IMR-90 (cell line): ENCODE measurements at regions not wholly inside any gene's neighbourhood (a gene's known extent, or its start where the extent isn't known, plus 50 kb on each side); places are given as distances from the start of the nearest gene placed in this dataset.

ENCODE experiments used
- ATAC-seq: fragments of 200-7000 bp; cut with Tn5 transposase; 2 replicates; pipeline ENCODE4 v1.9.1; 2020; ENCODE audit warnings: low read depth, mild to moderate bottlenecking, moderate library complexity
- BruUV-seq: library from RNA; stranded (reverse); fragments of 400-500 nt; replicated peaks from 2 replicates; lab custom pipeline; 2021; lab: Mats Ljungman, UMichigan
- CTCF ChIA-PET: fragments of 300-600 bp; formaldehyde crosslinking; extraction: SDS; loops from one replicate; lab custom pipeline; 2021; ENCODE audit warnings: antibody characterized with exemption; lab: Yijun Ruan, JAX
- POLR2A ChIA-PET: fragments of 300-600 bp; sonication (Branson Sonifier 250); formaldehyde crosslinking; loops from one replicate; lab custom pipeline; 2022; ENCODE audit warnings: antibody characterized with exemption; ENCODE audit not compliant: unreplicated experiment; lab: Charles Lee
- DNase-seq: peaks from one replicate; pipeline ENCODE4 v3.0.0; 2013
- H2AFZ ChIP-seq: replicated peaks from 2 replicates; pipeline ENCODE3; 2013; ENCODE audit warnings: low read length, mild to moderate bottlenecking; ENCODE audit not compliant: poor library complexity
- H2AK5ac ChIP-seq: 2 replicates; pipeline ENCODE4 v1.6.1; 2013; ENCODE audit warnings: low read depth, low read length, inconsistent platforms
- H2AK9ac ChIP-seq: replicated peaks from 2 replicates; pipeline ENCODE3; 2013; ENCODE audit warnings: mild to moderate bottlenecking, low read depth, low read length, moderate library complexity; ENCODE audit not compliant: poor library complexity
- H2BK120ac ChIP-seq: 2 replicates; pipeline ENCODE4 v1.6.1; 2013; ENCODE audit warnings: low read depth, low read length, inconsistent platforms
- H2BK15ac ChIP-seq: 3 replicates; pipeline ENCODE4 v1.6.1; 2013; ENCODE audit warnings: low read depth, low read length, inconsistent platforms
- H2BK20ac ChIP-seq: 2 replicates; pipeline ENCODE4 v1.6.1; 2013; ENCODE audit warnings: low read depth, mild to moderate bottlenecking, inconsistent platforms, low read length, moderate library complexity
- H2BK5ac ChIP-seq: 2 replicates; pipeline ENCODE4 v1.6.1; 2013; ENCODE audit warnings: mild to moderate bottlenecking, low read depth, low read length, inconsistent platforms; ENCODE audit not compliant: poor library complexity, severe bottlenecking
- H3K14ac ChIP-seq: replicated peaks from 2 replicates; pipeline ENCODE4 v1.6.1; 2013; ENCODE audit warnings: low read depth, low read length, inconsistent platforms
- H3K18ac ChIP-seq: 2 replicates; pipeline ENCODE4 v1.6.1; 2013; ENCODE audit warnings: low read depth, low read length, control low read depth
- H3K23ac ChIP-seq: 2 replicates; pipeline ENCODE4 v1.6.1; 2013; ENCODE audit warnings: low read depth, low read length, inconsistent platforms
- H3K27ac ChIP-seq: 2 replicates; pipeline ENCODE4 v1.5.1; 2013; ENCODE audit warnings: mild to moderate bottlenecking, control low read depth, low read length; ENCODE audit not compliant: insufficient read depth
- H3K27me3 ChIP-seq: 2 replicates; pipeline ENCODE4 v1.6.1; 2013; ENCODE audit warnings: low read length; ENCODE audit not compliant: control insufficient read depth, insufficient read depth
- H3K36me3 ChIP-seq: 2 replicates; pipeline ENCODE4 v1.6.1; 2013; ENCODE audit warnings: low read length, mixed read lengths; ENCODE audit not compliant: control insufficient read depth, insufficient read depth
- H3K4ac ChIP-seq: 2 replicates; pipeline ENCODE4 v1.6.1; 2013; ENCODE audit warnings: low read depth, low read length, inconsistent platforms
- H3K4me1 ChIP-seq: 2 replicates; pipeline ENCODE4 v1.6.1; 2013; ENCODE audit warnings: low read length, mixed read lengths; ENCODE audit not compliant: control insufficient read depth, insufficient read depth
- H3K4me2 ChIP-seq: 2 replicates; pipeline ENCODE4 v1.6.1; 2013; ENCODE audit warnings: low read depth, mild to moderate bottlenecking, control low read depth, low read length, moderate library complexity
- H3K4me3 ChIP-seq: 2 replicates; pipeline ENCODE4 v1.5.1; 2013; ENCODE audit warnings: low read depth, mild to moderate bottlenecking, control low read depth, low read length, moderate library complexity; ENCODE audit not compliant: insufficient read depth
- H3K56ac ChIP-seq: 2 replicates; pipeline ENCODE4 v1.6.1; 2013; ENCODE audit warnings: low read length, inconsistent platforms; ENCODE audit not compliant: insufficient read depth; ENCODE audit errors: extremely low read depth
- H3K79me1 ChIP-seq, 2 experiments: 2 replicates each; pipeline ENCODE4 v1.6.1; 2013; ENCODE audit warnings: low read length in 2 of 2, inconsistent platforms in 1 of 2, low read depth in 1 of 2
- H3K9ac ChIP-seq: 2 replicates; pipeline ENCODE4 v1.6.1; 2013; ENCODE audit warnings: low read depth, low read length, control low read depth
- H3K9me1 ChIP-seq: 2 replicates; pipeline ENCODE4 v1.6.1; 2013; ENCODE audit warnings: low read length, inconsistent platforms; ENCODE audit not compliant: insufficient read depth
- H3K9me3 ChIP-seq: 2 replicates; pipeline ENCODE4 v1.6.1; 2013; ENCODE audit warnings: low read length; ENCODE audit not compliant: control insufficient read depth, insufficient read depth
- H4K20me1 ChIP-seq: 2 replicates; pipeline ENCODE4 v1.6.1; 2013; ENCODE audit warnings: low read length, inconsistent platforms; ENCODE audit not compliant: insufficient read depth
- H4K5ac ChIP-seq: 2 replicates; pipeline ENCODE4 v1.6.1; 2013; ENCODE audit warnings: mild to moderate bottlenecking, low read depth, low read length, control low read depth
- H4K8ac ChIP-seq, 2 experiments: 2 replicates each; pipeline ENCODE4 v1.6.1; 2013; ENCODE audit warnings: low read depth in 2 of 2, low read length in 2 of 2, control low read depth in 1 of 2, inconsistent platforms in 1 of 2
- H4K91ac ChIP-seq: 2 replicates; pipeline ENCODE4 v1.6.1; 2013; ENCODE audit warnings: low read depth, low read length, inconsistent platforms; ENCODE audit not compliant: insufficient read depth
- CHD1 ChIP-seq: IDR thresholded peaks from 2 replicates; pipeline ENCODE4 v1.6.1; 2012; ENCODE audit warnings: low read depth, low read length, improper control_type of control experiment
- NFE2L2 ChIP-seq: fragments of 150-350 bp; IDR thresholded peaks from 2 replicates; pipeline ENCODE4 v1.6.1; 2016; ENCODE audit warnings: low read depth, mild to moderate bottlenecking, low read length
- RAD21 ChIP-seq: IDR thresholded peaks from 2 replicates; pipeline ENCODE4 v1.6.1; 2012; ENCODE audit warnings: low read length, improper control_type of control experiment
- RCOR1 ChIP-seq: IDR thresholded peaks from 2 replicates; pipeline ENCODE4 v1.6.1; 2012; ENCODE audit warnings: mild to moderate bottlenecking, low read length, improper control_type of control experiment; ENCODE audit not compliant: insufficient replicate concordance
- USF2 ChIP-seq: fragments of 150-350 bp; IDR thresholded peaks from 2 replicates; pipeline ENCODE4 v1.6.1; 2017; ENCODE audit warnings: mild to moderate bottlenecking, antibody characterized with exemption, low read length, low read depth
- WGBS, 2 experiments: methylation state at CpG; one replicate each; pipeline versions ENCODE4 v1.1.5 to v1.1.7; 2013; ENCODE audit warnings: missing lambda C conversion rate in 2 of 2; ENCODE audit not compliant: insufficient read length in 1 of 2; ENCODE audit errors: extremely low coverage in 2 of 2; 5-methylcytosine and 5-hydroxymethylcytosine counted together
- dilution Hi-C: fragments of 300-500 bp; cut with HindIII; formaldehyde crosslinking; loops from one replicate; pipeline ENCODE4 v1.14.3; 2018; ENCODE audit warnings: low sequenced_read_pairs; ENCODE audit not compliant: unreplicated experiment
- in situ Hi-C: fragments of 300-500 bp; cut with MboI; formaldehyde crosslinking; loops from 3 replicates; pipeline ENCODE4 v1.14.3; 2019; ENCODE audit warnings: low sequenced_read_pairs, inconsistent platforms, mixed read lengths
- intact Hi-C: fragments of 100-400 bp; cut with micrococcal nuclease; formaldehyde crosslinking; loops from 2 replicates; pipeline ENCODE4 v1.10.0; 2022

DNA sequence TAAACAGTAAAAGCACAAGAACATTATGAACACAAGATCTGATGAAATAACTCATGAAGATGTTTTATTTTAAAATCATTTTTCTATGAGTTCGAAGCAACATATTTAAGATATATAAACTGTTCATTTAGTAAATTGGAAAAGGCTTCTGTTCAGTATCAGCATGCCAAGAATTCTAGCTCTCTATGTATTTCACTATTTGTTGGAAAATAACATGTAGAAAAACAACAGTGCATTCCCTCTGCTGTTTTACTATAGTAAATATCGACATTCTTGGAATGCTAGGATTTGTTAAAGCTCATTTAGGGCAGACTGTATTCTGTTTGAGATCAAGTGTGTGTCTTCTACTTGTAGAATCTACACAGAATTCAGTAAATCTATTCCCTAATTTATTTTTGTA lies 750.2 kb downstream of the CCDC85A start:
- intact Hi-C loops (no loop called here), in situ Hi-C loops (no loop called here), dilution Hi-C loops (no loop called here)
- Histone ChIP-seq H2BK15ac (no peak overlapping the region), H3K14ac (no peak overlapping the region), H4K5ac (no peak overlapping the region), H3K4ac (no peak overlapping the region), H3K9ac (no peak overlapping the region), H3K18ac (no peak overlapping the region), H4K91ac (no peak overlapping the region), H2BK120ac (no peak overlapping the region), H3K4me3 (no peak overlapping the region), H4K8ac (no peak overlapping the region), H3K4me2 (no peak overlapping the region), H3K27me3 (no peaks in the 10 kb centered on the region), H2AK9ac (no peak overlapping the region), H2AFZ (no peak overlapping the region), H3K4me1 (no peaks in the 10 kb centered on the region), H2BK20ac (no peak overlapping the region), H3K56ac (no peak overlapping the region), H3K27ac (no peak overlapping the region), H3K9me3 (peaks cover 9% of the 10 kb centered on the region), H3K36me3 (no peaks in the 10 kb centered on the region), H3K9me1 (no peaks in the 10 kb centered on the region), H3K23ac (no peak overlapping the region), H2BK5ac (no peak overlapping the region), H2AK5ac (no peak overlapping the region), H3K79me1 (no peaks in the 10 kb centered on the region), H4K20me1 (no peaks in the 10 kb centered on the region)
- CTCF ChIA-PET = no interaction called here
- TF ChIP-seq RCOR1 = no peak
- no peak for TF ChIP-seq CHD1
- TF ChIP-seq USF2 = no peak
- TF ChIP-seq RAD21 = no peak
- TF ChIP-seq NFE2L2 = no peak
- WGBS, 2 experiments = no CpG with 5 or more reads among the region's 2 CpGs
- POLR2A ChIA-PET = no interaction called here
- no peak for ATAC-seq
- BruUV-seq = no TSS peak
- no peak for DNase-seq
